H1 (cell line): ENCODE measurements at regions not wholly inside any gene's neighbourhood (a gene's known extent, or its start where the extent isn't known, plus 50 kb on each side); places are given as distances from the start of the nearest gene placed in this dataset.

Experiments used
- CTCF ChIA-PET: fragments of 300-600 bp; sonication (Branson Sonifier 250); formaldehyde crosslinking; loops from one replicate; lab custom pipeline; 2021; ENCODE audit not compliant: partially characterized antibody; lab: Charles Lee
- POLR2A ChIA-PET: fragments of 300-600 bp; sonication (Branson Sonifier 250); formaldehyde crosslinking; loops from one replicate; lab custom pipeline; 2021; ENCODE audit warnings: inconsistent platforms; ENCODE audit not compliant: partially characterized antibody; lab: Charles Lee
- DNase-seq, 2 experiments: peaks; one replicate each; pipeline versions ENCODE4 v3.0.0 to v3.0.0-alpha.2; 2010 to 2022; ENCODE audit warnings: low spot score in 2 of 2, low read depth in 1 of 2, mixed read lengths in 1 of 2
- FAIRE-seq: peaks from 2 replicates; lab custom pipeline; 2011; peaks lifted over from hg19 to GRCh38; lab: Jason Lieb, UNC
- H2AFZ ChIP-seq: 2 replicates; pipeline ENCODE4 v1.8.1; 2012; ENCODE audit warnings: low read length, inconsistent platforms
- H2AK5ac ChIP-seq: 2 replicates; pipeline ENCODE4 v1.6.1; 2013; ENCODE audit warnings: low read depth, low read length
- H2BK120ac ChIP-seq: replicated peaks from 2 replicates; pipeline ENCODE3; 2013; ENCODE audit warnings: low read depth, low read length, inconsistent platforms
- H2BK12ac ChIP-seq: 2 replicates; pipeline ENCODE4 v1.6.1; 2013; ENCODE audit warnings: low read depth, low read length
- H2BK15ac ChIP-seq: 2 replicates; pipeline ENCODE4 v1.6.1; 2013; ENCODE audit warnings: low read length
- H2BK20ac ChIP-seq: 2 replicates; pipeline ENCODE4 v1.6.1; 2013; ENCODE audit warnings: low read length
- H2BK5ac ChIP-seq: 2 replicates; pipeline ENCODE4 v1.6.1; 2013; ENCODE audit warnings: low read depth, low read length
- H3K14ac ChIP-seq: 2 replicates; pipeline ENCODE4 v1.6.1; 2013; ENCODE audit warnings: inconsistent platforms; ENCODE audit not compliant: insufficient read length
- H3K18ac ChIP-seq: 2 replicates; pipeline ENCODE4 v1.6.1; 2013; ENCODE audit warnings: low read length; ENCODE audit errors: extremely low read depth
- H3K23ac ChIP-seq: 2 replicates; pipeline ENCODE4 v1.6.1; 2013; ENCODE audit warnings: inconsistent platforms; ENCODE audit not compliant: insufficient read length
- H3K23me2 ChIP-seq: 2 replicates; pipeline ENCODE4 v1.6.1; 2013; ENCODE audit warnings: low read depth, low read length
- H3K27ac ChIP-seq: 2 replicates; pipeline ENCODE4 v1.6.1; 2011; ENCODE audit warnings: low read depth, low read length, inconsistent platforms
- H3K27me3 ChIP-seq, 4 experiments: replicated peaks in 1 of 4; 1 replicate in 1 of 4; 2 replicates in 3 of 4; pipeline versions ENCODE4 v1.6.1 to v1.8.1; 2011 to 2013; ENCODE audit warnings: low read length in 3 of 4, mild to moderate bottlenecking in 3 of 4, inconsistent platforms in 2 of 4, mixed read lengths in 2 of 4, moderate library complexity in 1 of 4; ENCODE audit not compliant: control insufficient read depth in 3 of 4, insufficient read depth in 3 of 4; ENCODE audit errors: extremely low read depth in 1 of 4
- H3K36me3 ChIP-seq, 4 experiments: 2 replicates each; pipeline versions ENCODE4 v1.6.1 to v1.8.1; 2011 to 2013; ENCODE audit warnings: mild to moderate bottlenecking in 4 of 4, low read length in 3 of 4, moderate library complexity in 2 of 4, control low read depth in 1 of 4, inconsistent platforms in 1 of 4; ENCODE audit not compliant: insufficient read depth in 4 of 4, control insufficient read depth in 2 of 4
- H3K4ac ChIP-seq: replicated peaks from 2 replicates; pipeline ENCODE3; 2013; ENCODE audit warnings: low read length, low read depth, mixed read lengths, inconsistent platforms; ENCODE audit not compliant: insufficient read length
- H3K4me1 ChIP-seq, 4 experiments: replicated peaks in 1 of 4; 1 replicate in 1 of 4; 2 replicates in 3 of 4; pipeline versions ENCODE4 v1.6.1 to v1.8.1; 2011 to 2013; ENCODE audit warnings: low read length in 3 of 4, inconsistent platforms in 2 of 4, mixed read lengths in 1 of 4; ENCODE audit not compliant: insufficient read depth in 4 of 4, control insufficient read depth in 3 of 4
- H3K4me2 ChIP-seq, 2 experiments: 2 replicates each; pipeline versions ENCODE4 v1.6.1 to v1.8.1; 2011 to 2013; ENCODE audit warnings: low read depth in 2 of 2, low read length in 2 of 2, control low read depth in 1 of 2, inconsistent platforms in 1 of 2, mild to moderate bottlenecking in 1 of 2; ENCODE audit not compliant: insufficient read depth in 1 of 2
- H3K4me3 ChIP-seq, 4 experiments: fragments of 200-600, 300-600 bp in 1 of 4; sonication (generic), shearing (Covaris generic), sonication (Bioruptor Twin) in 1 of 4; 2 replicates each; pipeline versions ENCODE4 v1.5.1 to v1.8.1; 2011 to 2016; ENCODE audit warnings: low read length in 4 of 4, low read depth in 3 of 4, control low read depth in 2 of 4, inconsistent platforms in 2 of 4, mild to moderate bottlenecking in 2 of 4, mixed read lengths in 1 of 4, moderate library complexity in 1 of 4; ENCODE audit not compliant: insufficient read depth in 2 of 4; ENCODE audit errors: extremely low read depth in 1 of 4
- H3K56ac ChIP-seq: replicated peaks from 2 replicates; pipeline ENCODE3; 2013; ENCODE audit warnings: low read depth, mild to moderate bottlenecking, mixed read lengths, low read length, inconsistent platforms; ENCODE audit not compliant: insufficient read length
- H3K79me1 ChIP-seq: 2 replicates; pipeline ENCODE4 v1.6.1; 2013; ENCODE audit warnings: low read depth, low read length, control low read depth
- H3K79me2 ChIP-seq, 2 experiments: 2 replicates each; pipeline versions ENCODE4 v1.6.1 to v1.8.1; 2012 to 2013; ENCODE audit warnings: low read length in 2 of 2, mild to moderate bottlenecking in 2 of 2, inconsistent platforms in 1 of 2; ENCODE audit not compliant: insufficient read depth in 2 of 2, control insufficient read depth in 1 of 2
- H3K9ac ChIP-seq, 4 experiments: replicated peaks in 1 of 4; 1 replicate in 1 of 4; 2 replicates in 3 of 4; pipeline versions ENCODE4 v1.6.1 to v1.8.1; 2011 to 2013; ENCODE audit warnings: low read depth in 3 of 4, low read length in 3 of 4, control low read depth in 2 of 4, mild to moderate bottlenecking in 2 of 4, moderate library complexity in 2 of 4, inconsistent platforms in 1 of 4; ENCODE audit errors: extremely low read depth in 1 of 4
- H3K9me3 ChIP-seq, 2 experiments: 2 replicates each; pipeline versions ENCODE4 v1.6.1 to v1.8.1; 2012 to 2013; ENCODE audit warnings: mild to moderate bottlenecking in 2 of 2, moderate library complexity in 2 of 2, control low read depth in 1 of 2, inconsistent platforms in 1 of 2, low read depth in 1 of 2, low read length in 1 of 2, mixed read lengths in 1 of 2; ENCODE audit not compliant: insufficient read depth in 2 of 2
- H4K20me1 ChIP-seq, 2 experiments: replicated peaks in 1 of 2; 2 replicates each; pipeline versions ENCODE3 to v1.8.1; 2011 to 2013; ENCODE audit warnings: inconsistent platforms in 2 of 2, low read length in 2 of 2, mild to moderate bottlenecking in 1 of 2; ENCODE audit not compliant: insufficient read depth in 2 of 2, control insufficient read depth in 1 of 2
- H4K5ac ChIP-seq: 2 replicates; pipeline ENCODE4 v1.6.1; 2013; ENCODE audit warnings: low read length, low read depth, mixed read lengths, inconsistent platforms; ENCODE audit not compliant: insufficient read length
- H4K8ac ChIP-seq: 2 replicates; pipeline ENCODE4 v1.8.0; 2013; ENCODE audit warnings: mild to moderate bottlenecking, moderate library complexity, low read length, inconsistent platforms; ENCODE audit not compliant: insufficient read depth; ENCODE audit errors: extremely low read depth
- H4K91ac ChIP-seq: replicated peaks from 2 replicates; pipeline ENCODE3; 2013; ENCODE audit warnings: low read length, mixed read lengths, inconsistent platforms; ENCODE audit not compliant: insufficient read length
- CTCF ChIP-seq, 3 experiments: IDR thresholded peaks; 1 replicate in 2 of 3; 2 replicates in 1 of 3; pipeline versions ENCODE4 v1.5.1 to v1.6.1; 2011; ENCODE audit warnings: low read length in 3 of 3, mild to moderate bottlenecking in 3 of 3, inconsistent platforms in 2 of 3, low read depth in 1 of 3, moderate library complexity in 1 of 3; ENCODE audit not compliant: insufficient read depth in 1 of 3; ENCODE audit errors: control extremely low read depth in 1 of 3
- JUND ChIP-seq: IDR thresholded peaks from 2 replicates; pipeline ENCODE4 v1.6.1; 2011; ENCODE audit warnings: mild to moderate bottlenecking, improper control_type of control experiment, low read length
- RAD21 ChIP-seq, 2 experiments: IDR thresholded peaks in 1 of 2; conservative IDR thresholded peaks in 1 of 2; 2 replicates each; pipeline ENCODE4 v1.6.1; 2011; ENCODE audit warnings: low read depth in 2 of 2, low read length in 2 of 2, improper control_type of control experiment in 1 of 2, inconsistent platforms in 1 of 2, mild to moderate bottlenecking in 1 of 2, moderate library complexity in 1 of 2
- TBP ChIP-seq: IDR thresholded peaks from 2 replicates; pipeline ENCODE4 v1.6.1; 2011; ENCODE audit warnings: low read depth, low read length, improper control_type of control experiment
- WGBS, 2 experiments: shearing (Covaris generic) in 1 of 2; methylation state at CpG; one replicate each; pipeline versions ENCODE4 v1.1.6 to v1.1.7; 2013 to 2015; ENCODE audit warnings: low lambda C conversion rate in 2 of 2, mixed read lengths in 2 of 2, inconsistent platforms in 1 of 2, low coverage in 1 of 2, missing lambda C conversion rate in 1 of 2; ENCODE audit not compliant: insufficient replicate concordance in 2 of 2, insufficient coverage in 1 of 2, insufficient read length in 1 of 2; ENCODE audit errors: extremely low coverage in 1 of 2, missing lambda C conversion rate in 1 of 2; 5-methylcytosine and 5-hydroxymethylcytosine counted together

- WGBS, 2 experiments, result 80% methylated on average over 2 of the region's 2 CpGs; no CpG with 5 or more reads in 1 of the 2 experiments
- no peak overlapping the region for H3K27ac ChIP-seq
- H3K4ac ChIP-seq, result no peak overlapping the region
- no peak overlapping the region for H3K14ac ChIP-seq
- no peaks in the 10 kb centered on the region for H3K23me2 ChIP-seq
- no peak overlapping the region for H2BK15ac ChIP-seq
- H3K9me3 ChIP-seq, result no peaks in the 10 kb centered on the region
- H2BK20ac ChIP-seq, result no peak overlapping the region
- H4K5ac ChIP-seq, result no peak overlapping the region
- TF ChIP-seq RAD21 (IDR thresholded peaks at IDR 0.05 in 1 of 2, conservative IDR thresholded peaks at IDR 0.05 in 1 of 2; ENCODE audit: low read depth in 2 of 2, low read length in 2 of 2) (peak; percentile 81), JUND (no peak), CTCF (IDR thresholded peaks at IDR 0.05; ENCODE audit: control extremely low read depth in 1 of 3, insufficient read depth in 1 of 3, low read depth in 1 of 3, low read length in 3 of 3) (peak in 2 of 3 experiments; percentile 52 to 53; a peak in 3 of 4 replicates), TBP (no peak)
- no peak overlapping the region for H4K8ac ChIP-seq
- no peaks in the 10 kb centered on the region for H4K20me1 ChIP-seq
- peak; percentile 66 for FAIRE-seq
- no peak overlapping the region for H2BK5ac ChIP-seq
- H2BK120ac ChIP-seq, result no peak overlapping the region
- H3K79me2 ChIP-seq, result no peaks in the 10 kb centered on the region
- no peak overlapping the region for H3K23ac ChIP-seq
- no peaks in the 10 kb centered on the region for H3K79me1 ChIP-seq
- no peaks in the 10 kb centered on the region for H3K27me3 ChIP-seq
- H3K18ac ChIP-seq, result no peak overlapping the region
- no peak overlapping the region for H3K9ac ChIP-seq
- H3K4me1 ChIP-seq, result peaks cover 0 to 7% (median 0%) of the 10 kb centered on the region in 4 experiments; a peak in 1 of 7 replicates
- no peak overlapping the region for H4K91ac ChIP-seq
- no peaks in the 10 kb centered on the region for H3K36me3 ChIP-seq
- no peak overlapping the region for H3K56ac ChIP-seq
- H2BK12ac ChIP-seq, result no peak overlapping the region
- H2AK5ac ChIP-seq, result no peak overlapping the region
- POLR2A ChIA-PET, result no interaction called here
- CTCF ChIA-PET, result interaction anchor here (1.4 to 1.9 kb wide), 3 partner anchors 20 to 300 kb away, joined by 4 to 9 read pairs (median 7); no protein-coding TSS in a partner anchor
- no peak overlapping the region for H2AFZ ChIP-seq
- H3K4me3 ChIP-seq, result no peak overlapping the region
- no peak overlapping the region for H3K4me2 ChIP-seq
- DNase-seq, result no peak
Measured at GRCh38 chr9:74309654-74310053, 187.5 kb upstream of the RORB start.
